K562 (cell line): ENCODE measurements at regions not wholly inside any gene's neighbourhood (a gene's known extent, or its start where the extent isn't known, plus 50 kb on each side); places are given as distances from the start of the nearest gene placed in this dataset.

ENCODE experiments used
- ATAC-seq: fragments of 200-7000 bp; cut with Tn5 transposase; 3 replicates; pipeline ENCODE4 v1.9.1; 2020; ENCODE audit warnings: moderate library complexity
- BruUV-seq: library from RNA; stranded (reverse); fragments of 400-500 nt; replicated peaks from 2 replicates; lab custom pipeline; 2021; lab: Mats Ljungman, UMichigan
- CTCF ChIA-PET: fragments of 300-600 bp; formaldehyde crosslinking; extraction: SDS; loops from one replicate; lab custom pipeline; 2021; ENCODE audit warnings: low intra/inter-chr PET ratio; lab: Yijun Ruan, JAX
- POLR2A ChIA-PET: fragments of 300-600, 350-650 bp; sonication (Branson Sonifier 250); formaldehyde crosslinking; extraction: SDS; loops from one replicate; lab custom pipeline; 2021; ENCODE audit warnings: antibody characterized with exemption, inconsistent platforms; lab: Yijun Ruan, JAX
- DNase-seq, 4 experiments: peaks; one replicate each; pipeline versions ENCODE4 v3.0.0 to v3.0.0-alpha.2; 2011 to 2018; ENCODE audit warnings: low spot score in 3 of 4, mixed read lengths in 3 of 4; ENCODE audit errors: extremely low read depth in 1 of 4
- FAIRE-seq: peaks from 2 replicates; lab custom pipeline; 2011; peaks lifted over from hg19 to GRCh38; lab: Jason Lieb, UNC
- H2AFZ ChIP-seq: 2 replicates; pipeline ENCODE4 v1.6.0; 2011; ENCODE audit warnings: low read depth, low read length, control low read depth, inconsistent platforms
- H3K27ac ChIP-seq: fragments of 200-600 bp; 3 replicates; pipeline ENCODE4 v1.8.0; 2011; ENCODE audit warnings: low read depth, mild to moderate bottlenecking, control low read depth, inconsistent platforms, low read length, moderate library complexity, mixed read lengths; ENCODE audit errors: extremely low read depth
- H3K27me3 ChIP-seq, 2 experiments: fragments of 300-600 bp in 1 of 2; 2 replicates in 1 of 2; 3 replicates in 1 of 2; pipeline versions ENCODE4 v1.6.0 to v1.8.0; 2011; ENCODE audit warnings: inconsistent platforms in 2 of 2, low read length in 2 of 2, mild to moderate bottlenecking in 1 of 2, mixed read lengths in 1 of 2, moderate library complexity in 1 of 2; ENCODE audit not compliant: control insufficient read depth in 2 of 2, insufficient read depth in 2 of 2
- H3K36me3 ChIP-seq: fragments of 300-600 bp; 3 replicates; pipeline ENCODE4 v1.8.0; 2011; ENCODE audit warnings: mild to moderate bottlenecking, low read length, inconsistent platforms; ENCODE audit not compliant: control insufficient read depth, insufficient read depth
- H3K4me1 ChIP-seq, 2 experiments: fragments of 200-600 bp in 1 of 2; replicated peaks in 1 of 2; 2 replicates in 1 of 2; 3 replicates in 1 of 2; pipeline versions ENCODE4 v1.5.1 to v1.8.0; 2011; ENCODE audit warnings: inconsistent platforms in 2 of 2, low read length in 2 of 2, mild to moderate bottlenecking in 1 of 2, mixed read lengths in 1 of 2, moderate library complexity in 1 of 2; ENCODE audit not compliant: control insufficient read depth in 2 of 2, insufficient read depth in 2 of 2
- H3K4me2 ChIP-seq: 2 replicates; pipeline ENCODE4 v1.6.1; 2011; ENCODE audit warnings: low read length, control low read depth, inconsistent platforms, mixed read lengths; ENCODE audit not compliant: insufficient read depth
- H3K4me3 ChIP-seq: fragments of 200-600 bp; sonication (generic), shearing (Covaris generic); 2 replicates; pipeline ENCODE4 v1.5.1; 2016; ENCODE audit warnings: control low read depth, inconsistent platforms
- H3K79me2 ChIP-seq: fragments of 200-600 bp; 3 replicates; pipeline ENCODE4 v1.8.0; 2011; ENCODE audit warnings: low read length, inconsistent platforms; ENCODE audit not compliant: control insufficient read depth, insufficient read depth
- H3K9ac ChIP-seq, 2 experiments: 2 replicates each; pipeline versions ENCODE4 v1.6.0 to v1.6.1; 2011; ENCODE audit warnings: low read depth in 2 of 2, low read length in 2 of 2, control low read depth in 1 of 2, inconsistent platforms in 1 of 2, mild to moderate bottlenecking in 1 of 2, mixed read lengths in 1 of 2; ENCODE audit not compliant: insufficient read depth in 1 of 2
- H3K9me1 ChIP-seq: one replicate; pipeline ENCODE4 v1.6.0; 2011; ENCODE audit warnings: inconsistent platforms, mild to moderate bottlenecking, low read length, moderate library complexity; ENCODE audit not compliant: control insufficient read depth, insufficient read depth
- H3K9me3 ChIP-seq: replicated peaks from 2 replicates; pipeline ENCODE4 v1.5.1; 2011; ENCODE audit warnings: low read depth, low read length, inconsistent platforms; ENCODE audit not compliant: control insufficient read depth, insufficient read depth
- H4K20me1 ChIP-seq: replicated peaks from 2 replicates; pipeline ENCODE4 v1.6.1; 2011; ENCODE audit warnings: low read length, inconsistent platforms, mixed read lengths; ENCODE audit not compliant: control insufficient read depth, insufficient read depth
- HEY1 ChIP-seq: fragments of 250-450 bp; sonication (Bioruptor Pico); IDR thresholded peaks from 2 replicates; pipeline ENCODE4 v1.5.0; 2020; ENCODE audit warnings: mild to moderate bottlenecking, moderate library complexity, borderline replicate concordance
- ILF3 ChIP-seq: fragments of 450-650 bp; IDR thresholded peaks from 2 replicates; pipeline ENCODE4 v1.6.1; 2018; ENCODE audit warnings: antibody characterized with exemption, mild to moderate bottlenecking, moderate library complexity, borderline replicate concordance
- MIER1 ChIP-seq: fragments of 450-650 bp; IDR thresholded peaks from 2 replicates; pipeline ENCODE4 v1.6.1; 2016; ENCODE audit warnings: antibody characterized with exemption, mild to moderate bottlenecking, low read depth
- REST ChIP-seq, 2 experiments: fragments of 450-650 bp; formaldehyde crosslinking in 1 of 2; IDR thresholded peaks; 2 replicates each; pipeline versions ENCODE4 v1.4.0 to v1.6.1; 2014 to 2020; ENCODE audit warnings: mild to moderate bottlenecking in 2 of 2, borderline replicate concordance in 1 of 2, low read depth in 1 of 2
- ZBTB1 ChIP-seq: sonication (generic); formaldehyde crosslinking; IDR thresholded peaks from 2 replicates; pipeline ENCODE4 v1.8.1; 2023; ENCODE audit warnings: missing genetic modification reagents, low read depth, mild to moderate bottlenecking, borderline replicate concordance
- WGBS: fragments of 100-300 bp; shearing (Covaris generic); methylation state at CpG from one replicate; pipeline ENCODE4 v1.1.6; 2016; ENCODE audit warnings: low coverage, mixed read lengths; ENCODE audit not compliant: insufficient coverage; ENCODE audit errors: missing lambda C conversion rate; 5-methylcytosine and 5-hydroxymethylcytosine counted together
- in situ Hi-C: fragments of 300-500 bp; cut with MboI; formaldehyde crosslinking; loops from 4 replicates; pipeline ENCODE4 v1.15.0; 2018; ENCODE audit warnings: inconsistent platforms, mixed read lengths
- intact Hi-C: fragments of 100-400 bp; cut with micrococcal nuclease; formaldehyde crosslinking; loops from 2 replicates; pipeline ENCODE4 v1.14.2; 2022
- TF ChIP-seq, protein P1 (sequence below): IDR thresholded peaks from 3 replicates; pipeline ENCODE4 v1.6.1; 2011; ENCODE audit warnings: borderline replicate concordance, mild to moderate bottlenecking; ENCODE audit not compliant: insufficient read length, insufficient read depth
- TF ChIP-seq, protein P2 (sequence below), 2 experiments: fragments of 450-650 bp; IDR thresholded peaks; 2 replicates each; pipeline ENCODE4 v1.6.1; 2018; ENCODE audit warnings: mild to moderate bottlenecking in 2 of 2, low read depth in 1 of 2; ENCODE audit not compliant: partially characterized antibody in 2 of 2

- TF ChIP-seq, protein P1, sequence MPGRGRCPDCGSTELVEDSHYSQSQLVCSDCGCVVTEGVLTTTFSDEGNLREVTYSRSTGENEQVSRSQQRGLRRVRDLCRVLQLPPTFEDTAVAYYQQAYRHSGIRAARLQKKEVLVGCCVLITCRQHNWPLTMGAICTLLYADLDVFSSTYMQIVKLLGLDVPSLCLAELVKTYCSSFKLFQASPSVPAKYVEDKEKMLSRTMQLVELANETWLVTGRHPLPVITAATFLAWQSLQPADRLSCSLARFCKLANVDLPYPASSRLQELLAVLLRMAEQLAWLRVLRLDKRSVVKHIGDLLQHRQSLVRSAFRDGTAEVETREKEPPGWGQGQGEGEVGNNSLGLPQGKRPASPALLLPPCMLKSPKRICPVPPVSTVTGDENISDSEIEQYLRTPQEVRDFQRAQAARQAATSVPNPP, result no peak
- TF ChIP-seq HEY1 (CRISPR knock-in tag), result no peak
- no peak for TF ChIP-seq ILF3
- TF ChIP-seq ZBTB1, result no peak
- TF ChIP-seq, protein P2, sequence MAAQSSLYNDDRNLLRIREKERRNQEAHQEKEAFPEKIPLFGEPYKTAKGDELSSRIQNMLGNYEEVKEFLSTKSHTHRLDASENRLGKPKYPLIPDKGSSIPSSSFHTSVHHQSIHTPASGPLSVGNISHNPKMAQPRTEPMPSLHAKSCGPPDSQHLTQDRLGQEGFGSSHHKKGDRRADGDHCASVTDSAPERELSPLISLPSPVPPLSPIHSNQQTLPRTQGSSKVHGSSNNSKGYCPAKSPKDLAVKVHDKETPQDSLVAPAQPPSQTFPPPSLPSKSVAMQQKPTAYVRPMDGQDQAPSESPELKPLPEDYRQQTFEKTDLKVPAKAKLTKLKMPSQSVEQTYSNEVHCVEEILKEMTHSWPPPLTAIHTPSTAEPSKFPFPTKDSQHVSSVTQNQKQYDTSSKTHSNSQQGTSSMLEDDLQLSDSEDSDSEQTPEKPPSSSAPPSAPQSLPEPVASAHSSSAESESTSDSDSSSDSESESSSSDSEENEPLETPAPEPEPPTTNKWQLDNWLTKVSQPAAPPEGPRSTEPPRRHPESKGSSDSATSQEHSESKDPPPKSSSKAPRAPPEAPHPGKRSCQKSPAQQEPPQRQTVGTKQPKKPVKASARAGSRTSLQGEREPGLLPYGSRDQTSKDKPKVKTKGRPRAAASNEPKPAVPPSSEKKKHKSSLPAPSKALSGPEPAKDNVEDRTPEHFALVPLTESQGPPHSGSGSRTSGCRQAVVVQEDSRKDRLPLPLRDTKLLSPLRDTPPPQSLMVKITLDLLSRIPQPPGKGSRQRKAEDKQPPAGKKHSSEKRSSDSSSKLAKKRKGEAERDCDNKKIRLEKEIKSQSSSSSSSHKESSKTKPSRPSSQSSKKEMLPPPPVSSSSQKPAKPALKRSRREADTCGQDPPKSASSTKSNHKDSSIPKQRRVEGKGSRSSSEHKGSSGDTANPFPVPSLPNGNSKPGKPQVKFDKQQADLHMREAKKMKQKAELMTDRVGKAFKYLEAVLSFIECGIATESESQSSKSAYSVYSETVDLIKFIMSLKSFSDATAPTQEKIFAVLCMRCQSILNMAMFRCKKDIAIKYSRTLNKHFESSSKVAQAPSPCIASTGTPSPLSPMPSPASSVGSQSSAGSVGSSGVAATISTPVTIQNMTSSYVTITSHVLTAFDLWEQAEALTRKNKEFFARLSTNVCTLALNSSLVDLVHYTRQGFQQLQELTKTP (IDR thresholded peaks at IDR 0.05; ENCODE audit: low read depth in 1 of 2, partially characterized antibody in 2 of 2), result no peak
Observed at GRCh38 chr22:26851125-26851524, 193.7 kb downstream of the MIAT start (continued).

- intact Hi-C loops, result no loop called here
- ATAC-seq, result 0 out of 3 replicates have a peak, but pooled peaks have one; percentile 49
- WGBS, result 2% methylated on average over 6 of the region's 6 CpGs
- TF ChIP-seq MIER1, result peak; percentile 90
- TF ChIP-seq REST (IDR thresholded peaks at IDR 0.05; ENCODE audit: borderline replicate concordance), result peak; percentile 97
- TF ChIP-seq REST (CRISPR knock-in tag; IDR thresholded peaks at IDR 0.05; ENCODE audit: low read depth), result peak; percentile 84; the same call in 1 of the 2 replicates
Observed at GRCh38 chr22:26852176-26852575, 194.8 kb downstream of the MIAT start.

More at GRCh38 chr22:26852176-26852575, 194.8 kb downstream of the MIAT start:
- Histone ChIP-seq H3K27ac (no peak overlapping the region), H3K9me3 (no peaks in the 10 kb centered on the region), H4K20me1 (no peaks in the 10 kb centered on the region), H3K9ac (no peak overlapping the region), H3K27me3 (no peaks in the 10 kb centered on the region), H3K9me1 (no peaks in the 10 kb centered on the region), H2AFZ (no peak overlapping the region), H3K79me2 (no peaks in the 10 kb centered on the region), H3K4me2 (no peak overlapping the region), H3K4me3 (no peak overlapping the region), H3K36me3 (no peaks in the 10 kb centered on the region), H3K4me1 (no peaks in the 10 kb centered on the region)
- no TSS peak for BruUV-seq
- in situ Hi-C loops, result no loop called here
- FAIRE-seq (no peak), DNase-seq (peak; percentile 15 to 39 (median 22))
- ChIA-PET POLR2A (no interaction called here), CTCF (no interaction called here)
